ENCODE measurements at regions not wholly inside any gene's neighbourhood (a gene's known extent, or its start where the extent isn't known, plus 50 kb on each side); places are given as distances from the start of the nearest gene placed in this dataset.
"Not testable (repeated sequence)": the region's sequence is repeated elsewhere in the genome, so short reads cannot be mapped to it uniquely, and the experiment has no call there.

DNA sequence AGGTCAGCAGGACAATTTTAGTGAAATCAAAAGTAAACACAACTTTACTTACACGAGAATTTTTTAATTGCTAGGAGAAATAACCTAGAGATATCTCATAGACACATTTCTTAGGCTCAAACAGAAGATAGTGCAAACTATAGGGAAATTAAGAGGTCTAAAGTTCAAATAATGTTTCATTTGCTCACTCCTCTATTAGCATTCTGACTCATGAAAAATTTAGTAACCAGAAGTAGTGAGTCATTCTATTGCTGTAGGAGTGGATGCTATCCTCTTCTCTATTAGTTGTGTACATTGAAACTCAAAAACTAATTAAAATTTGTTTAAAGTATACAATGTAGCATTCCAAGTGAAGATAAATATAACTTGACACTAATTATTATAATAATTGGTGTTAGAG is 908.3 kb upstream of the TMEFF2 start:
- peaks cover 0 to 7% (median 5%) of the 10 kb centered on the region in 6 donors for H3K9me3 Mint-ChIP-seq
- no peaks in the 10 kb centered on the region for H3K27me3 Mint-ChIP-seq (ENCODE audit: low read depth in 3 of 3)
- no peak for DNase-seq
- H3K36me3 Mint-ChIP-seq: no peaks in the 10 kb centered on the region
- no peak overlapping the region for H3K27ac Mint-ChIP-seq
- H3K4me3 Mint-ChIP-seq: no peak overlapping the region
- H3K4me1 Mint-ChIP-seq: no peaks in the 10 kb centered on the region

DNA sequence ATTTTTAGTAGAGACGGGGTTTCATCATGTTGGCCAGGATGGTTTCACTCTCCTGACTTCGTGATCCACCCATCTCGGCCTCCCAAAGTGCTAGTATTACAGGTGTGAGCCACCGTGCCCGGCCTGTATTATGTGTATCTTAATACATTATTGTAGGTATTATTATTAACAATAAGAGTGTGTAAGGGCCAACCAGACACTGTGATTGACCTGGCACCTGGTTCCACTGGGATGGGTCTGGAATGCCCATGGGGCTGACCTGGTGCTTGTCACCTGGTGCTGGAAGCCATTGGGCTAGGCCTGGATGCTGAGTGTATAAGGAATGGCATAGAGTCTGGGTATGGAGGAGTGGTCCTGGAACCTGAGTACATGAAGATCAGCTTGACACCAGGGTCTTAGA is 906.9 kb upstream of the TMEFF2 start:
- Mint-ChIP-seq H3K27ac (no peak overlapping the region), H3K36me3 (no peaks in the 10 kb centered on the region)

DNA sequence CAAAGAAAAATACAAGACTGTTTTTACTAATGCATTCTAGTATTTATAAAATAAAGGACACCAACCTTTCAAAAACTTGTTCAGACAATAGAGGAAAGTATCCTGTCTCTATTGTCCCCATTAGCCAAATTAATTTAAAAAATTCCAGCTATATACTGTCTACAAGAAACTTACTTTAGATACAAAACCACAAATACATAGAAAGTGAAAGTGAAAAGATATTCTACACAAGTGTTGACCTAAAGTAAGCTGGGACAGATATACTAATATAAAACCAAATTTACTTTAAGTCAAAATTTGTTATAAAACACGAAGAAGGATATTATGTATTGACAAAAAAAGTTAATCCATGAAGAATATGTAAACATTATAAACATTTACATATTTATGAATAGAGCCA is 893.3 kb upstream of the TMEFF2 start:
- no peak for DNase-seq
- peaks cover 0 to 30% (median 5%) of the 10 kb centered on the region in 6 donors for H3K9me3 Mint-ChIP-seq
- no peaks in the 10 kb centered on the region for H3K27me3 Mint-ChIP-seq (ENCODE audit: low read depth in 3 of 3)
- no peaks in the 10 kb centered on the region for H3K4me1 Mint-ChIP-seq
- no peak overlapping the region for H3K4me3 Mint-ChIP-seq
- no peak overlapping the region for H3K27ac Mint-ChIP-seq
- no peaks in the 10 kb centered on the region for H3K36me3 Mint-ChIP-seq

More for the DNA sequence above, 906.9 kb upstream of the TMEFF2 start:
- no peaks in the 10 kb centered on the region for H3K4me1 Mint-ChIP-seq
- no peak overlapping the region for H3K4me3 Mint-ChIP-seq
- H3K27me3 Mint-ChIP-seq (ENCODE audit: low read depth in 3 of 3): no peaks in the 10 kb centered on the region
- DNase-seq: no peak
- peaks cover 0 to 8% (median 5%) of the 10 kb centered on the region in 6 donors for H3K9me3 Mint-ChIP-seq

DNA sequence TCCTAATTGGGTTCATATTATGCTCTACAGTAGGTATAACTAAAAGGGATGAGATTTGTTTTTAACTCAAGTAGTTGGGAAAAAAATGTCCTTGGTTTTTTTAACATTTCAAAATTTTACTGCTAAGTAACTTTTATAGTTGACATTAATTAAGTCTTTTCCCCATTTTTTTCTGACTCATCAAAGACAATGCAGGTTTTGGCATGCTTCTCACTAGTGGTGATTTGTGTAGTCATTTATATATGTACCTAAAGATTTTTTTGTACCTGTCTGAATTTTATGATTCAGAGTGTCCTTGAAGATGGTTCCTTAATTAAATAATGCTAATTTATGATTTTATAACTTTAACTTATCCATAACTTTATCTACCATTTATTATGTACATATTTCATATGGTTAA is 882.3 kb upstream of the TMEFF2 start:
- Mint-ChIP-seq H3K27ac (no peak overlapping the region), H3K27me3 (ENCODE audit: low read depth in 3 of 3) (peaks cover 0 to 2% (median 0%) of the 10 kb centered on the region in 3 donors), H3K4me1 (no peaks in the 10 kb centered on the region), H3K36me3 (no peaks in the 10 kb centered on the region), H3K4me3 (no peak overlapping the region), H3K9me3 (peaks cover 1 to 18% (median 8%) of the 10 kb centered on the region in 6 donors)
- DNase-seq: no peak

DNA sequence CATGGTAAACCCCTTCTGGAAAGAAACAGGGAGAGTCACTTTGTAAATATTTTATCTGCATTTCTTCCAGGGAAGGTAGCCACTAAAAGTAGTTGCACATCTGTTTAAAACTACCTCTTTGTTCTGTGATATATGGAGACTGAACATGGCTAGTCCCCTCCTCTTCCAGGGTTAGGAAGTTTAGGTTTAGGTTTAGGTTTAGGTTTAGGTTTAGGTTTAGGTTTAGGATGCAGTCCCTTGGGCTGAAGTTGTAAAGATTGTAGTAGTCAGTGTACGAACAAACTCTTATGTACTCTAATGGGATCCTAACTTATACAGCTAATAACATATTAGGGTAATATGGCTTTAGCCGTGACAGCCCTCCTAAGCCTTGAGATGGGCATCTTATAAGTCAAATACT is 880.2 kb upstream of the TMEFF2 start:
- Mint-ChIP-seq H3K27ac (no peak overlapping the region), H3K9me3 (peaks cover 3 to 32% (median 16%) of the 10 kb centered on the region in 6 donors), H3K36me3 (no peaks in the 10 kb centered on the region), H3K4me3 (no peak overlapping the region), H3K4me1 (no peaks in the 10 kb centered on the region), H3K27me3 (ENCODE audit: low read depth in 3 of 3) (peaks cover 0 to 2% (median 0%) of the 10 kb centered on the region in 3 donors)
- no peak for DNase-seq

DNA sequence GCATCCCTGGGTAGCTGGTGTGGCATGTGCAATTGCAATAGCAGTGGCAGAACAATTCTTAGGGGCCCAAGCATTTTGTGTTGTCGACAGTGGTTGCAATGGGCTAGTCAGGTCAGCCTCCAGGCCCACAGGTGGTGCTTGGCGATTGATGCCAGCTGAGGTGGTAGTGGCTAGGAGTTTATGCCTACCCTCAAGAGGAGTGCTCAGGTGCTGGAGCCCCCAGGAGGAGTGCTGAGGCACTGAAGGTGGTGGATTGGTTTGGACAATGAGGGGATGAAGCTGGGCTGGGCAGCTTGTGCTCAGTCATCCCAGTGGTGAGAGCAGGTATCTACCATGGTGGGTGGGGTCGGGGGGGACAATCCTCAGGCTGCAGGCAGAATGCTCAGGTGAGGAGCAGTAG is 877.9 kb upstream of the TMEFF2 start:
- Mint-ChIP-seq H3K27ac (no peak overlapping the region), H3K9me3 (peaks cover 4 to 42% (median 24%) of the 10 kb centered on the region in 6 donors), H3K27me3 (ENCODE audit: low read depth in 3 of 3) (no peaks in the 10 kb centered on the region), H3K4me3 (no peak overlapping the region), H3K36me3 (no peaks in the 10 kb centered on the region), H3K4me1 (no peaks in the 10 kb centered on the region)
- no peak for DNase-seq

DNA sequence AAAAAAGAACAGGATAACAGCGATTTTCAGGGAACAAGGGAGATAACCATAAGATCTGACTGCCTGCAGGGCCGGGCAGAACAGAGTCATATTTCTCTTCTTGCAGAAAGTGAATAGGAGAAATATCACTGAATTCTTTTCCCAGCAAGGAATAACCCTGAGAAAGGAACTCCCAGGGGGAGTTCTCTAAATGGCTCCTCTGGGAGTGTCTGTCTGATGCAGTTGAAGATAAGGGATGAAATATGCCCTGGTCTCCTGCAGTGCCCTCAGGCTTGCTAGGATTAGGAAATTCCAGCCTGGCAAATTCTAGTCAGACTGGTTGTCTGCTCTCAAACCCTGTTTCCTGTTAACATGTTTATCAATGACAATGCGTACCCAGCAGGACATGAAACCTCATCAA is 830.8 kb upstream of the TMEFF2 start:
- H3K4me1 Mint-ChIP-seq; H3K27ac Mint-ChIP-seq; H3K4me3 Mint-ChIP-seq; DNase-seq; H3K27me3 Mint-ChIP-seq (ENCODE audit: low read depth in 3 of 3); H3K36me3 Mint-ChIP-seq: not testable (repeated sequence)
- peaks cover 16 to 43% (median 27%) of the 10 kb centered on the region in 6 donors for H3K9me3 Mint-ChIP-seq

DNA sequence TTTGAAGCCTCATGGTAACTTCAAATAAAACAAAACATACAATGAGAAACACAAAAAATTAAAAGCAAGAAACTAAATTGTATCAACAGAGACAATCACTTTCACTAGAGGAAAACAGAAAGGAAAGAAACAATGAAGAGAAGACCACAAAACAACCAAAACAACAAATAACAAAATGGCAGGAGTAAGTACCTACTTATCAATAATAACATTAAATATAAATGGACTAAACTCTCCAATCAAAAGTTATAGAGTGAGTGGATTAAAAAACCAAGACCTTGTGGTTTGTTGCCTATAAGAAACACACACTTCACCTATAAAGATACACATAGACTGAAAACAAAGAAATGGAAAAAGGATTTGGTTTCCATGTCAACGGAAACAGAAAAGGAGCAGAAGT is 830.1 kb upstream of the TMEFF2 start:
- Mint-ChIP-seq H3K4me3 (no peak overlapping the region), H3K27me3 (ENCODE audit: low read depth in 3 of 3) (peaks cover 0 to 2% (median 0%) of the 10 kb centered on the region in 3 donors), H3K36me3 (peaks cover 0 to 2% (median 0%) of the 10 kb centered on the region in 3 donors), H3K4me1 (no peaks in the 10 kb centered on the region), H3K9me3 (peaks cover 14 to 43% (median 26%) of the 10 kb centered on the region in 6 donors), H3K27ac (no peak overlapping the region)
- DNase-seq: no peak

DNA sequence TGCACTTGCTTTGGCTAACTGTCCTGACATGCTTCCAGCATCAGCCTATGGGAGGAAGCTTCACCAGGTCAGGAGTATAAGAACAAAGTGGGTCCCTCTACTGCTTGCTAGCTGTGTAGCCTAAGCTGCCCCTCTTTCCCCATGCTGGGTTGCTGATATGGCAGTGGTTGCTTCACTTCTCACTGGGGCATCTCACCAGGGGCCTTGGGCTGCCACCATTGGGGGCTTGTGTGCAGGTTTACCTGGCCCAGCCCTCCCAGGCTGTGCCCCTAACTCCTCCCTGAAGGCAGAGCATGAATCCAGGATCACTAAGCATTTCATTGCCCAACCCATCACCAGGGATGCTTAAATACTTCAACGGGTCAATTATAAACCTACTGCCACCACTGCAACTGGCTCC is 817.1 kb upstream of the TMEFF2 start:
- Mint-ChIP-seq H3K4me3 (no peak overlapping the region), H3K27me3 (ENCODE audit: low read depth in 3 of 3) (peaks cover 0 to 4% (median 2%) of the 10 kb centered on the region in 3 donors), H3K9me3 (peaks cover 14 to 46% (median 22%) of the 10 kb centered on the region in 6 donors), H3K36me3 (no peaks in the 10 kb centered on the region), H3K4me1 (no peaks in the 10 kb centered on the region), H3K27ac (no peak overlapping the region)
- DNase-seq: no peak

DNA sequence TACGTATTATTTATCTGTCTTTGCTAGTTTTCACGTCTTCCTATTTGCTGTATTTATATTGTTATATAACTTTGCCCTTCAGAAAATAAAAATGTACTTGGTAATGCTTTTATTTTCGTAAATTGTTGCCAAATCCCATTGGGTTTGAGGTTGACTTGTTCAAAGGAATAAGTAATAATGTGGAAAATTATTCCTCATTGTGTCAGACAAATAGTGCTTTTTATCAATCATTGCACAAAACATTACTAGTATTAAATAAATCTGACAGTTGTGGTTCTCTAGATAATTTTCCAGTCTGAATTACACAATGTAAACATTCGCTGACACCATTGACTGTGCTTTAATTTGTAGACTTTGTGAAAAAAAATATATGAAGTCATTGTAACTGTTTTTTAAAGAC is 798.3 kb upstream of the TMEFF2 start:
- H3K9me3 Mint-ChIP-seq: peaks cover 2 to 26% (median 7%) of the 10 kb centered on the region in 6 donors
- no peak for DNase-seq
- H3K4me1 Mint-ChIP-seq: no peaks in the 10 kb centered on the region
- no peak overlapping the region for H3K4me3 Mint-ChIP-seq
- H3K27me3 Mint-ChIP-seq (ENCODE audit: low read depth in 3 of 3): peaks cover 0 to 4% (median 4%) of the 10 kb centered on the region in 3 donors
- no peak overlapping the region for H3K27ac Mint-ChIP-seq
- no peaks in the 10 kb centered on the region for H3K36me3 Mint-ChIP-seq

DNA sequence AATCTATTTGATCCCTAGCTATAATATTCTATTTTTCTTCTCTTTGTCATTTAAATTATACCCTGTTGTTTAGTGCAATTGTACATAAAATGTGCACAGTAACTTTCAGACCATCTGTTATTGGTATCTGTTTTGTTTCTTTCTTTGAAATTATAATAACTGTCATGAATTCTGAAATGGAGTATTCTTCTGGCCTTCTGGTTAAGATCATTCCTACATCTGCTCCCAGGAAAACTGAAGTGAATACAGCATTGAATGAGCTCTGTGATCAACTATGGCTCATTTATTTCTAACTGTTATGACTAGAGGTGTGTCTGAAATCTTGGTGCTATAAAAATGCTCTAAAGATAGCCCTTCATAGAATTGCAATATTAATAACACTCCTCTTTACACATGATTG is 788.4 kb upstream of the TMEFF2 start:
- Mint-ChIP-seq H3K36me3 (no peaks in the 10 kb centered on the region), H3K27ac (no peak overlapping the region), H3K4me3 (no peak overlapping the region), H3K4me1 (no peaks in the 10 kb centered on the region), H3K27me3 (ENCODE audit: low read depth in 3 of 3) (no peaks in the 10 kb centered on the region), H3K9me3 (peaks cover 4 to 39% (median 12%) of the 10 kb centered on the region in 6 donors)
- no peak for DNase-seq

DNA sequence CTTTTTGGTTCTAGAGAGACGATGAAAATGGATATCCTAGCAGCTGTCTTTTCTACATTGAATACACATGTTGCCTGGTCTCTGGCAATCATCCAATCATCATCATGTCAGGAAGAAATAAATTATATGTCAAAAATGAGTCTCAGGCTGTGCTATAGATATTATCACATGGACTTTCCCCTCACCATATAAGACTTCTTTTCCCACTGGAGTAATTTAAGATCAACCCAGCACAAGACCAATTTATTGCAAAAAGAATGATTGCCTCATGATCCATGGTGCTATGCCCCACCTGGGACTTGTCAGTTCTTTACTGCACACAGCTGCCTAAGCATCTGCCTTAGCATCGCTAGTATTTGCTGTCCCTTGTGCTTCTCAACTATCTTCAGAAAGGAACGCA is 783.7 kb upstream of the TMEFF2 start:
- H3K4me1 Mint-ChIP-seq: no peaks in the 10 kb centered on the region
- peaks cover 0 to 1% (median 0%) of the 10 kb centered on the region in 3 donors for H3K27me3 Mint-ChIP-seq (ENCODE audit: low read depth in 3 of 3)
- H3K36me3 Mint-ChIP-seq: no peaks in the 10 kb centered on the region
- H3K27ac Mint-ChIP-seq: no peak overlapping the region
- H3K4me3 Mint-ChIP-seq: no peak overlapping the region
- no peak for DNase-seq
- peaks cover 2 to 37% (median 7%) of the 10 kb centered on the region in 6 donors for H3K9me3 Mint-ChIP-seq

DNA sequence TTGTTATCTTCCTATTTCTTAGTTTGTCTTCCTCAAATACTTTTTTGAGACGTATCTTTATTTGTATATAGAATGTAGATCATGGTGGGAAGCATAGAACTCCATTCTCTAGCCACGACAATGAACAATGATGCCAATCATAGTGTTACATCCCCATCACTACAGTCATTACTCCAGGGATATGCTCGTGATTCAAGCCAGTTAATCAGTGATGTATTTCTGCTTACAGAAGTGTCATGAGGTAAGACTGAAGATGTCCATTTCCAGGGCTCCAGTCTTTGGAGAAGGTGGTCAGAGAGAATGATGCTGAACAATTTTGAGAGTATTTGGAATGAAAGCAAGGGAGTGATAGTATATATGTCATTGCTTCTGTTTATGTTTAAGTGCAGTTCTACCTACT is 777.2 kb upstream of the TMEFF2 start:
- Mint-ChIP-seq H3K4me1 (no peaks in the 10 kb centered on the region), H3K36me3 (no peaks in the 10 kb centered on the region), H3K27me3 (ENCODE audit: low read depth in 3 of 3) (peaks cover 0 to 1% (median 0%) of the 10 kb centered on the region in 3 donors), H3K9me3 (peaks cover 0 to 19% (median 6%) of the 10 kb centered on the region in 6 donors), H3K27ac (no peak overlapping the region), H3K4me3 (no peak overlapping the region)
- DNase-seq: no peak

DNA sequence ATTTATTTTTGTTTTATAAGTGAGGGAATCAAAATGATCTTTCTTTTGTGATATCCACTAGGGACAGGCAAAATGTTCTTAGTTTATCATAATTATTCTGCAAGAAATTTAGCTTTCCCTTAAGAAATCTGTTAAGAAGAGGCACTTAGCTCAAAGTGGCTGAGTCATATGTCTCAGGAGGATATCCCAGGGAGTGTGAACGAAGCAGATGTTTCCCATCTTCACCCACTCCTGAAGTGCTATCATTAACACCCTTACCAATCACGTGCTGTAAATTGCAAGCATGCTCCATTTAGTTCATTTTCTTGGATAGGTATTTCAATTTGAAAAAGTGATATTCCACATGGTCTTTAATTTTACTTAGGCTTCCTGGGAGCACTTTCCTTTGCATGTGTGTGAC is 774.3 kb upstream of the TMEFF2 start:
- Mint-ChIP-seq H3K27me3 (ENCODE audit: low read depth in 3 of 3) (peaks cover 0 to under 1% (median 0%) of the 10 kb centered on the region in 3 donors), H3K27ac (no peak overlapping the region)

DNA sequence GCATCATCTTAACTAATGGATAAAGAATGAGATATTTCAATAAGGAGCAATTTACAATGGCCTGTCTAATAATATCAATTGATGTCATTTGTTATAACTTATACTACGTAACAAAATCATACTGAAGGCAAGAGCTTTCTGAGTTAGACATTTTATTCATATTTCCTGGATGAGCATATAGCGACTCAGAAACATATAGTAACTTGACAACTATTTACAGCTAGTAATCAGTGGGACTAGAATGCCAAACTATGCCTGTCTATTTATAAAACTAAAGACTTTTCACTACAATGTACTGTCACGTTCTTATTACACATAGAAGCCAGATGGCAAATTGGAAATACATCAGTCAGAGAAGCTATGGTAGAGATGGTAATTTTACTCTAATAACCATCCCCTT is 766.2 kb upstream of the TMEFF2 start:
- Mint-ChIP-seq H3K27me3 (ENCODE audit: low read depth in 3 of 3) (peaks cover 0 to 3% (median 0%) of the 10 kb centered on the region in 3 donors), H3K4me1 (no peaks in the 10 kb centered on the region), H3K36me3 (no peaks in the 10 kb centered on the region), H3K4me3 (no peak overlapping the region), H3K27ac (no peak overlapping the region), H3K9me3 (peaks cover 2 to 22% (median 11%) of the 10 kb centered on the region in 6 donors)
- DNase-seq: no peak

More for the DNA sequence above, 774.3 kb upstream of the TMEFF2 start:
- no peak for DNase-seq
- Mint-ChIP-seq H3K4me1 (no peaks in the 10 kb centered on the region), H3K36me3 (no peaks in the 10 kb centered on the region), H3K4me3 (no peak overlapping the region), H3K9me3 (peaks cover 0 to 14% (median 4%) of the 10 kb centered on the region in 6 donors)

Measured in immature natural killer cell (primary cell).